ENCODE measurements at regions not wholly inside any gene's neighbourhood (a gene's known extent, or its start where the extent isn't known, plus 50 kb on each side); places are given as distances from the start of the nearest gene placed in this dataset.

DNA sequence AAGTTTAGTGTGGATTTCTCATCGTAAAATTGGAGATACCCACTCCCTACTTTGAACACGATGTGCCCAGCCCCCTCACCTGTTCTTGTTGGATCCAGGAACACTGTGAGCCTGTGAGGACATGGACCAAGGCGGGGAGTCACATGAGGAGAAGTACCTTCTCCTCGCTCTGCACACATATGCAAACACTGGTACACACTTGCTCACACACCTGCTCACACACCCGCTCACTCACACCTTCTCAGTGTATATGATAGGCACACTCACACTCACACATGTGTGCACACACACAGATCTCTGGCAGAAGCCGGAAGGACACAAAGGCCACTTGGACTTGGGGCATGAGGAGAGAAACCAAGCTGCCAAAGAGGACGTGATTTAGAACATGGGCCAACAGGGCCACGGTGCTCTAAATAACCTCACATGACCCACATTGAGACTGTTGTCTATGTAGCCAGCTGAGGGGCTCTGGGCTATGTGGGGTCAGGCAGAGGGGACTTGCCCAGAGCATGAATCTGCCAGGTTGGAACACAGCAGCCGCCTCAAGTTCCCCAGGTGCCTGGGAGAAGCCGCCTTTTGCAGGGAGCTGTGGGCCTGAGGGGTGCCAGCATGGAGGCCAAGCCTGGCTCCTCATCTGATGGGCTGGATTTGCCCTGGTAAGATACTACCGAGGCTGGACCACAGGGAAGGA, 283.0 kb upstream of the IRX4 start:
- TF ChIP-seq, protein P1, sequence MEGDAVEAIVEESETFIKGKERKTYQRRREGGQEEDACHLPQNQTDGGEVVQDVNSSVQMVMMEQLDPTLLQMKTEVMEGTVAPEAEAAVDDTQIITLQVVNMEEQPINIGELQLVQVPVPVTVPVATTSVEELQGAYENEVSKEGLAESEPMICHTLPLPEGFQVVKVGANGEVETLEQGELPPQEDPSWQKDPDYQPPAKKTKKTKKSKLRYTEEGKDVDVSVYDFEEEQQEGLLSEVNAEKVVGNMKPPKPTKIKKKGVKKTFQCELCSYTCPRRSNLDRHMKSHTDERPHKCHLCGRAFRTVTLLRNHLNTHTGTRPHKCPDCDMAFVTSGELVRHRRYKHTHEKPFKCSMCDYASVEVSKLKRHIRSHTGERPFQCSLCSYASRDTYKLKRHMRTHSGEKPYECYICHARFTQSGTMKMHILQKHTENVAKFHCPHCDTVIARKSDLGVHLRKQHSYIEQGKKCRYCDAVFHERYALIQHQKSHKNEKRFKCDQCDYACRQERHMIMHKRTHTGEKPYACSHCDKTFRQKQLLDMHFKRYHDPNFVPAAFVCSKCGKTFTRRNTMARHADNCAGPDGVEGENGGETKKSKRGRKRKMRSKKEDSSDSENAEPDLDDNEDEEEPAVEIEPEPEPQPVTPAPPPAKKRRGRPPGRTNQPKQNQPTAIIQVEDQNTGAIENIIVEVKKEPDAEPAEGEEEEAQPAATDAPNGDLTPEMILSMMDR (IDR thresholded peaks at IDR 0.05): no peak
- H3K36me3 ChIP-seq (ENCODE audit: low read depth): no peaks in the 10 kb centered on the region
- no peak overlapping the region for H3K4me3 ChIP-seq
- DNase-seq: no peak
- intact Hi-C loops (cut with DNase I, micrococcal nuclease): no loop called here
- H3K4me1 ChIP-seq (ENCODE audit: low read depth): no peaks in the 10 kb centered on the region
- no peaks in the 10 kb centered on the region for H3K9me3 ChIP-seq
- ATAC-seq: no peak

DNA sequence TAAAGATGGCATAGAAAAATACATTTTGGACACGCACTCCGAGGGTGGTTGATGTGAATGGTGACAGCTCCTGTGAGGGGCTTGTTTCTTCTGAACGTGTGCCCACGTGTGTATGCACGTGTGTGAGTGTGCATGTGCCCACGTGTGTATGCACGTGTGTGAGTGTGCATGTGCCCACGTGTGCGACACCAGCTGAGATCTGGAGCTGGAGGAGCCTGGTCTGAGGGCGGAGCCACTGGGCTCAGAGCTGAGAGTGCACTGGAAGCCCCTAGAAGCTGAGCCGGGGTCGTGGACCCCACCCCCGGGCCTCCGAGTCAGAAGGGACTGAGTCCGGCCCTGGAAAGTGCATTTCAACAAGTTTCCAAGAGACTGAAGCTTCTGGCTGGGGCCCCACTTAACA, 282.5 kb upstream of the IRX4 start:
- Histone ChIP-seq H3K36me3 (ENCODE audit: low read depth) (no peaks in the 10 kb centered on the region), H3K9me3 (no peaks in the 10 kb centered on the region), H3K4me3 (no peak overlapping the region), H3K4me1 (ENCODE audit: low read depth) (no peaks in the 10 kb centered on the region)
- intact Hi-C loops (cut with DNase I, micrococcal nuclease): no loop called here
- TF ChIP-seq, protein P1 (IDR thresholded peaks at IDR 0.05): no peak
- DNase-seq (no peak), ATAC-seq (no peak)

- DNase-seq (no peak), ATAC-seq (no peak)
- no peaks in the 10 kb centered on the region for H3K36me3 ChIP-seq (ENCODE audit: low read depth)
- no peaks in the 10 kb centered on the region for H3K9me3 ChIP-seq
- H3K4me3 ChIP-seq: no peak overlapping the region
- TF ChIP-seq, protein P1 (IDR thresholded peaks at IDR 0.05): no peak
- no peaks in the 10 kb centered on the region for H3K4me1 ChIP-seq (ENCODE audit: low read depth)
- intact Hi-C loops (cut with DNase I, micrococcal nuclease): no loop called here
Measured at GRCh38 chr5:2164586-2164985, 281.9 kb upstream of the IRX4 start.

GRCh38 chr5:2163940-2164490, 281.3 kb upstream of the IRX4 start:
- H3K36me3 ChIP-seq (ENCODE audit: low read depth): no peaks in the 10 kb centered on the region
- H3K9me3 ChIP-seq: no peaks in the 10 kb centered on the region
- intact Hi-C loops (cut with DNase I, micrococcal nuclease): no loop called here
- DNase-seq (no peak), ATAC-seq (no peak)
- no peaks in the 10 kb centered on the region for H3K4me1 ChIP-seq (ENCODE audit: low read depth)
- TF ChIP-seq, protein P1 (IDR thresholded peaks at IDR 0.05): no peak
- H3K4me3 ChIP-seq: no peak overlapping the region

- no peaks in the 10 kb centered on the region for H3K36me3 ChIP-seq (ENCODE audit: low read depth)
- DNase-seq: no peak
- no peak for ATAC-seq
- TF ChIP-seq, protein P1 (IDR thresholded peaks at IDR 0.05): no peak
- no peaks in the 10 kb centered on the region for H3K9me3 ChIP-seq
- no peaks in the 10 kb centered on the region for H3K4me1 ChIP-seq (ENCODE audit: low read depth)
- intact Hi-C loops (cut with DNase I, micrococcal nuclease): no loop called here
- no peak overlapping the region for H3K4me3 ChIP-seq
Measured at GRCh38 chr5:2163060-2163856, 280.5 kb upstream of the IRX4 start.

All from mucosa of descending colon (tissue), 3 donors.